ENCODE measurements at regions not wholly inside any gene's neighbourhood (a gene's known extent, or its start where the extent isn't known, plus 50 kb on each side); places are given as distances from the start of the nearest gene placed in this dataset.
"Not testable (repeated sequence)": the region's sequence is repeated elsewhere in the genome, so short reads cannot be mapped to it uniquely, and the experiment has no call there.

DNA sequence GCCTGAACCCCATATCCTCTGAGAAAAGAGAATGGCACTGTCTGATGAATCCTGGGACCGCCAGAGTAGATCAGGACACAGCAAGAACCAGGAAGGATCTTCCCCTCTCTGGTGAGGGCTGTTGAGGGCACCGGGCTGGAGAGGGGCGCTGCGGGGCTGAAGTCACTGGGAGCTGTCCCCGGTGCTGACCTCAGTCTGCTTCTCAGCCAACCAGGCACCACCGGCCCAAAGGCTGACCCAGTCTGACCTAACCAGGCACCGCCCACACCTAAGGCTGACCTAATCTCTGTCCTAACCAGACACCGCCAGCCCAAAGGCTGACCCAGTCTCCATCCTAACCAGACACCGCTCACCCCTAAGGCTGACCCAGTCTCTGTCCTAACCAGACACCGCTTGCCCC lies 82.8 kb downstream of the CPZ start:
- intact Hi-C loops (cut with DNase I) = no loop called here
- DNase-seq (no peak), ATAC-seq (peak in 3 of 8 donors; percentile 42 to 49 (median 48))
- no peaks in the 10 kb centered on the region for H3K9me3 ChIP-seq
- H3K27me3 ChIP-seq = peaks cover 0 to 53% (median 11%) of the 10 kb centered on the region in 7 donors
- H3K36me3 ChIP-seq = no peaks in the 10 kb centered on the region
- H3K4me1 ChIP-seq = no peaks in the 10 kb centered on the region
- TF ChIP-seq, protein P1, sequence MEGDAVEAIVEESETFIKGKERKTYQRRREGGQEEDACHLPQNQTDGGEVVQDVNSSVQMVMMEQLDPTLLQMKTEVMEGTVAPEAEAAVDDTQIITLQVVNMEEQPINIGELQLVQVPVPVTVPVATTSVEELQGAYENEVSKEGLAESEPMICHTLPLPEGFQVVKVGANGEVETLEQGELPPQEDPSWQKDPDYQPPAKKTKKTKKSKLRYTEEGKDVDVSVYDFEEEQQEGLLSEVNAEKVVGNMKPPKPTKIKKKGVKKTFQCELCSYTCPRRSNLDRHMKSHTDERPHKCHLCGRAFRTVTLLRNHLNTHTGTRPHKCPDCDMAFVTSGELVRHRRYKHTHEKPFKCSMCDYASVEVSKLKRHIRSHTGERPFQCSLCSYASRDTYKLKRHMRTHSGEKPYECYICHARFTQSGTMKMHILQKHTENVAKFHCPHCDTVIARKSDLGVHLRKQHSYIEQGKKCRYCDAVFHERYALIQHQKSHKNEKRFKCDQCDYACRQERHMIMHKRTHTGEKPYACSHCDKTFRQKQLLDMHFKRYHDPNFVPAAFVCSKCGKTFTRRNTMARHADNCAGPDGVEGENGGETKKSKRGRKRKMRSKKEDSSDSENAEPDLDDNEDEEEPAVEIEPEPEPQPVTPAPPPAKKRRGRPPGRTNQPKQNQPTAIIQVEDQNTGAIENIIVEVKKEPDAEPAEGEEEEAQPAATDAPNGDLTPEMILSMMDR (IDR thresholded peaks at IDR 0.05) = no peak
- H3K27ac ChIP-seq = no peak overlapping the region
- 19 to 21% methylated on average over 10 of the region's 10 CpGs for WGBS, 2 donors
- no peak overlapping the region for H3K4me3 ChIP-seq

DNA sequence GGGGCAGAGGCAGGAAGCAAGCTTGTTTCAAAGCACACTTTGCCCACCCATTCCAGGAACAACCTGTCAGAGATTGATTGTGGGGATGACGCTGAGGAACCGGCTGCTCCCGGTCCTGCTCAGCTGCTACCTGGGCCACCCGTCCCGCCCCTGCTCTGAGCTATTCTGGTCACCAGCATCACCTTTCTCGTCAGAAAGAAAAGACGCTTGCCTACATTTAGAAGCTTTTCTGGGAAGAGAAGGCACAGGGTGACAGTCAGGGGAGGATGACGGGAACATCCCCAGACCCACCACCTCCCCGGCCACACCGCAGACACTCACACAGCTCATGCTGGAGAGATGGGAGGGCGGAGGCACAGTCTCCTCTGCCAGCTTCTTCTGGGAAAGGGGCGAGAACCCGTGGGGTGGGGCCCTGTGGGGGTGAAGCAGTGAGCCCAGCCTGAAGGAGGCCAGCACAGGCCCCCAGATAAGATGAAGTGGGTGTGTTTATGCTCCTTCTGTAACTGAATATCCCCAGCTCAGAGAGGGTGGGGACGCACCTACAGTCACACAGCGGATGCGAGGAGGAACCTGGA lies 81.8 kb downstream of the CPZ start:
- ATAC-seq (no peak), DNase-seq (no peak)
- H3K27me3 ChIP-seq = peaks cover 0 to 45% (median 11%) of the 10 kb centered on the region in 7 donors
- no peak overlapping the region for H3K4me3 ChIP-seq
- intact Hi-C loops (cut with DNase I) = no loop called here
- no peak overlapping the region for H3K27ac ChIP-seq
- TF ChIP-seq, protein P1 (IDR thresholded peaks at IDR 0.05) = no peak
- no peaks in the 10 kb centered on the region for H3K9me3 ChIP-seq
- 80 to 82% methylated on average over 16 of the region's 16 CpGs for WGBS, 2 donors
- no peaks in the 10 kb centered on the region for H3K4me1 ChIP-seq
- no peaks in the 10 kb centered on the region for H3K36me3 ChIP-seq

DNA sequence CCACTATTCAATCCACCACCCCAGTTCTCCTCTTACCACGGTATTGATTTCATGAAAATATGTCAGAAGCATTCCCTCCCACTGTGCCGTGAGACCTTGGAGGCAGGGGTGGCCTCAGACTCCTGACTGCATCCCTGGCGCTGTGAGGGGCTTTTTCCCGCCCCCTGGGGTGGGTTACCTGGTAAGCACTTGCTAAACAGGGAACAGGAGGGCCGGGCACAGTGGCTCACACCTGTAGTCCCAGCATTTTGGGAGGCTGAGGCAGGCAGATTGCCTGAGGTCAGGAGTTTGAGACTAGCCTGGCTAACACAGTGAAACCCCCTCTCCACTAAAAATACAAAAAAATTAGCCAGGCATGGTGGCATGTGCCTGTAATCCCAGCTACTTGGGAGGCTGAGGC lies 80.5 kb downstream of the CPZ start:
- WGBS, 2 donors = 50 to 52% methylated on average over 5 of the region's 5 CpGs
- intact Hi-C loops (cut with DNase I); H3K36me3 ChIP-seq; H3K4me1 ChIP-seq; H3K4me3 ChIP-seq; H3K9me3 ChIP-seq; DNase-seq; ATAC-seq; H3K27ac ChIP-seq: not testable (repeated sequence)
- H3K27me3 ChIP-seq = peaks cover 0 to 43% (median 11%) of the 10 kb centered on the region in 7 donors

DNA sequence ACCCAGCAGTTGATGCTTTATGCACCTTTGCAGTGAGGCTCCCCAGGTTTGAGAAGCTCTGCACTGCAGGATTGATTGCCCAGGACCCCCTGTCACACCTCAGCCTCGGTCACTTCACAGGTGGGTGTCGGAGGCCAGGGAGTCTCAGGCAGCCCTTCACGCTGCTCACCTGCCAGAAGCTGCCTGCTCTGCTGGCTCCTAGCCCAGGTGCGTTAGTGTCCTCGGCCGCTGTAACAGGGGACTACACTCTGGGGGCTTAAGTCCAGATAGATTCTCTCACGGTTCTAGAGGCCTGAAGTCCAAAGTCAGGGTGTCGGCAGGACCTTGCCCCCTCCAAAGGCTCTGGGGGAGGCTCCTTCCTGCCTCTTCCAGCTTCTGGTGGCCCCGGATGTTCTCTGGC lies 79.9 kb downstream of the CPZ start:
- Histone ChIP-seq H3K27ac (no peak overlapping the region), H3K27me3 (peaks cover 0 to 49% (median 11%) of the 10 kb centered on the region in 7 donors), H3K36me3 (no peaks in the 10 kb centered on the region), H3K9me3 (peaks cover 0 to 9% (median 0%) of the 10 kb centered on the region in 11 donors), H3K4me3 (no peak overlapping the region), H3K4me1 (no peaks in the 10 kb centered on the region)
- DNase-seq (no peak), ATAC-seq (no peak)
- WGBS, 2 donors = 61 to 68% methylated on average over 9 of the region's 9 CpGs
- intact Hi-C loops (cut with DNase I) = no loop called here
- TF ChIP-seq, protein P1 (IDR thresholded peaks at IDR 0.05) = no peak

DNA sequence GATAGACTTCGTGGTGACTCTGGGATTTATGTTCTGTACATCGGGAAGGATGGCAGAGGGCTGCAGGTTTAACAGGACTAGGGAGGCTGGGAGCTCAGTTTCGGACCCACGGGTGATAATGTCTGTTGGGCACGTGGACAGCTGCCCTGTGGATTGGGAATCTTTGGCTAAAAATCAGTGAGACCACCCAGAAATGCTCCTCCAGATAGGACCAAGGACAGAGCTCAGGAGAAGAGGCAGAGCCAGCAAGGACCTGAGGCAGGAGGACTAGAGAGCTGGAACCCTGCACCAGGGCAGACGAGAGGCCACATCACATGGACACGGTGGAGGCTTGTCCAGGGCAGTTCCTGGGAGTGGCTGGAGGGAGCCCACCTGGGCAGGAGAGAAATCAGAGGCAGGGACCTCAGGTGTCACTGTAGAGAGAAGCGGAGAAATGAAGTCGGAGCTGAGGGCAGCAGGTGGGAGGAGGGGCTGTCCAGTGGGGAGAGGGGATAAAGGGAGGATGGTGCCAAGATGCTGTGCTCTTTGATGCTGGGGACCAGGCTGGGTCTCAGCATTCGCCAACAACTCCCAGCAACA lies 79.2 kb downstream of the CPZ start:
- Histone ChIP-seq H3K36me3 (no peaks in the 10 kb centered on the region), H3K4me3 (no peak overlapping the region), H3K4me1 (no peaks in the 10 kb centered on the region), H3K27ac (no peak overlapping the region), H3K9me3 (peaks cover 0 to 12% (median 0%) of the 10 kb centered on the region in 11 donors), H3K27me3 (peaks cover 0 to 54% (median 11%) of the 10 kb centered on the region in 7 donors)
- TF ChIP-seq, protein P1 (IDR thresholded peaks at IDR 0.05) = no peak
- 58 to 63% methylated on average over 10 of the region's 10 CpGs for WGBS, 2 donors
- intact Hi-C loops (cut with DNase I) = no loop called here
- DNase-seq = no peak
- ATAC-seq = no peak

Measured in heart right ventricle (tissue), 16 donors.